Urinary bladder (tissue), 3 donors: ENCODE measurements at regions not wholly inside any gene's neighbourhood (a gene's known extent, or its start where the extent isn't known, plus 50 kb on each side); places are given as distances from the start of the nearest gene placed in this dataset.
"Not testable (repeated sequence)": the region's sequence is repeated elsewhere in the genome, so short reads cannot be mapped to it uniquely, and the experiment has no call there.

ENCODE experiments used
- DNase-seq: peaks from one replicate; pipeline ENCODE4 v3.0.0-alpha.2; 2015; ENCODE audit errors: extremely low spot score
- H3K27ac ChIP-seq: one replicate; pipeline ENCODE4 v1.5.1; 2013; ENCODE audit warnings: low read depth, mild to moderate bottlenecking, moderate library complexity
- H3K36me3 ChIP-seq: one replicate; pipeline ENCODE4 v1.6.1; 2013; ENCODE audit warnings: mild to moderate bottlenecking, moderate library complexity; ENCODE audit not compliant: insufficient read depth
- H3K4me1 ChIP-seq: one replicate; pipeline ENCODE4 v1.6.1; 2013; ENCODE audit warnings: mild to moderate bottlenecking, moderate library complexity; ENCODE audit not compliant: insufficient read depth
- H3K4me3 ChIP-seq: one replicate; pipeline ENCODE4 v1.5.1; 2013; ENCODE audit warnings: low read depth, low read length
- WGBS: extraction: QIAGEN DNeasy Blood & Tissue Kit; methylation state at CpG from one replicate; pipeline ENCODE4 v1.1.7; 2013; 5-methylcytosine and 5-hydroxymethylcytosine counted together
- donor health status: healthy with polysubstance abuse.
- donor health status: healthy.

DNA sequence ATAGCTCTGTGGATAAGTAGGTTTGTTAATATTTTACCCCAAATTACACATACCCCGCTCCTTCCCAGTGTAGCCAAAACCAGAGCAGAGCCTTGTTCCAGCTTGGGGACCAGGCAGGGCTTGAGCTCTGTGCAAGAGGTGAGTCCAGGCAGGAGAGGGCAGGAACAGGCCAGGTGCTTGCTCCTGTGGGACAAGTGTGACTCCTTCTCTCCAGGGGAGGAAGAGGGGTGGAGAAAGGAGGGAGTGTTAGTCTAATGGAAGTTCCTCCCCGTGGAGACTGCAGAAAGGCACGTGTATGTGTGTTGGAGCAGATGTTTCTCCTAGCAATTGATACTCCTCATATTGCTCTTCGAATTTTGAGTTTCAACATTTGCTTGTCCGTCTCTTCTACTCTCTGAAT lies 201.0 kb downstream of the FGF9 start:
- no peak for DNase-seq
- no peak overlapping the region for H3K27ac ChIP-seq
- 90% methylated on average over 5 of the region's 5 CpGs for WGBS

DNA sequence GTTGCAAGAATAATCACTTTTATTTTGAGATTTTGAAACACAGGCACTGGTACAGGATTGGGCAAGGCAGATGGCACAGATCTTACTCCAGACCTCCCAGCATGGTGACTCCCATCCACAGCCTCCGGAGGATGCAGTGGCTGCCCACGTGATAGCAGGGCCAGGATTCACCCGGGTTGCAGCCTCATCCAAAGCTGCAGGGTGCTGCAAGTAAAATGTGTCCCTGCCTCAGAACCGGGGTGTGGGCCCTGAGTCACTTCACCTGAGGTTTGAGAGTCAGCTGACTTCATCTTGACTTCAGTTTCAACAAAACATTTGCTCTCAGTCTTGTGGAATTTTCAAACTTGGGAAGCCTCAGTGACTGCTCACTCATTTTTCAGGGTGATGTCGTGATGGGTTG lies 201.9 kb downstream of the FGF9 start:
- no peaks in the 10 kb centered on the region for H3K36me3 ChIP-seq
- DNase-seq = no peak
- 77% methylated on average over 5 of the region's 5 CpGs for WGBS
- no peaks in the 10 kb centered on the region for H3K4me1 ChIP-seq
- no peak overlapping the region for H3K4me3 ChIP-seq
- H3K27ac ChIP-seq = no peak overlapping the region

More for the DNA sequence above, 201.0 kb downstream of the FGF9 start:
- no peaks in the 10 kb centered on the region for H3K36me3 ChIP-seq
- H3K4me1 ChIP-seq = no peaks in the 10 kb centered on the region
- no peak overlapping the region for H3K4me3 ChIP-seq

GRCh38 chr13:21875116-21875515 lies 204.2 kb downstream of the FGF9 start:
- 61% methylated on average over 9 of the region's 9 CpGs for WGBS
- H3K27ac ChIP-seq = no peak overlapping the region
- H3K4me1 ChIP-seq = no peaks in the 10 kb centered on the region
- DNase-seq = no peak
- H3K4me3 ChIP-seq = no peak overlapping the region
- no peaks in the 10 kb centered on the region for H3K36me3 ChIP-seq

DNA sequence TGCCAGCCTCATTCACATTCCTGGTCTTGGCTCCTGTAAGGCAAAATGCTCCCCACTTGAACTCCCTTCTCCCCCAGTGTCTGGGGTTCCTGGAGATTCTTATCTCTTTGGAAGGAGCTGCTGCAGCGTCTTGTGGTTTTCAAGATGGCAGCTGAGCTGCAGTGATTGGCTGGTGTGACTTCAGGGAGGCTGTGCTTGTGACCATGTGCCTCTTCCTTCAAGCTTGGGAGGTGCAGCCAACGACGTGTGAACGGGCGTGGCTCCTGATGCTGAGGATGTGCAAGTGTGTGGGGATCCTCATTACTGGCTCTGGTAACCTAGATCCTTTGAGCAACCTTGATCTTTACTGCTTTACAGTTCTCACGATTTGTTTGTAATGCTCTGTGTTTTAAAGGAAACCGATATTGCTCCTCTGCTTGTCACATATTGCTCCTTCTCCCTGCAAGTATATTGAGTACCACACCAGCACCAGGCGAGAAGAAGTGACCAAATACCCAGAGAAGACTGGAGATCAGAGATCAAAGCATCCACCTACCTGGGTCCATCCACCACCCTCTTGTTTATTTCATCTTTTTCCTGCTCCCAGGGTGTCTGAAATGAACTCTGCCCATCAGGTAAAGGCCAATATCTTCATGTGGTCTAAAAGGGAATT lies 208.5 kb downstream of the FGF9 start:
- Histone ChIP-seq H3K27ac (no peak overlapping the region), H3K4me1 (no peaks in the 10 kb centered on the region), H3K4me3 (no peak overlapping the region), H3K36me3 (no peaks in the 10 kb centered on the region)
- no peak for DNase-seq
- WGBS = 92% methylated on average over 8 of the region's 8 CpGs

DNA sequence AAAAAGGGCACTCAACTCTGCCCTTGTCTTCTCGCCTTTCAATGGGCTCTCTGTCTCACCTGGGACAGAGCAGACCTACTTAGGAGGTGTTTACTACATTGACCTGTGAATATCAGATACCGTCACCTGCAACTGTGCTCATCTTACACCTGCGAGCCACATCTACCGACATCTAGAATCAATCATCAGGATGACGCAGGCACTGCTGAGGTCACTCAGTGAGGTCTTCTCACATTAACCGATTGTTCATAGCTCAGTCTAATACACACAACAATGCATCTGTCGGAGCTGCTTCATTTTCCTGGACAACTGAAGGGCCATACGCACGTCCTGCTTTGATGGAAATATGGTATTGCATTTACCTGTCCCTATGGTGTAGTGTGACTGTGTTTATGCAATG lies 211.9 kb downstream of the FGF9 start:
- no peak overlapping the region for H3K4me3 ChIP-seq
- H3K27ac ChIP-seq = no peak overlapping the region
- WGBS = 92% methylated on average over 9 of the region's 9 CpGs
- no peaks in the 10 kb centered on the region for H3K36me3 ChIP-seq
- H3K4me1 ChIP-seq = no peaks in the 10 kb centered on the region
- DNase-seq = no peak

DNA sequence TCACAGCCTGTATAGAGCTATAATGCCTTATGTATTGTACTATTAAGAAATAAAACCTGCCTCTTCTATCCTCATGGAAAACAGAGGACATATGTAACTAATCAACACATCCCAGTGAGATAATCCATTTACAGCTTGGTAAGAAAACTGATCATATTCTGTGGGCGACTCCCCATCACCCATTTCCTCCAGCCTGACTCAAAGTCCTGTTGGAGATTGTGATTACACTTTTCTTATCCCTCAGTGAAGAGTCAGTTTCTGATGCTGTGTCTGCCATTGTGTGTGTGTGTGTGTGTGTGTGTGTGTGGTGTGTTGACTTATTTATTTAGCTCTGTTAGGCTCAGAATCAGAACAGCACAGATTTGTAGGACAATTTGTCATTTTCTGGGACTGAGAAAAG lies 212.8 kb downstream of the FGF9 start:
- 79% methylated on average over 1 of the region's 1 CpG for WGBS
- no peaks in the 10 kb centered on the region for H3K36me3 ChIP-seq
- H3K4me1 ChIP-seq = no peaks in the 10 kb centered on the region
- no peak overlapping the region for H3K4me3 ChIP-seq
- no peak for DNase-seq
- H3K27ac ChIP-seq = no peak overlapping the region

GRCh38 chr13:21884299-21884909 lies 213.5 kb downstream of the FGF9 start:
- DNase-seq = no peak
- WGBS = 27% methylated on average over 5 of the region's 5 CpGs

GRCh38 chr13:21884965-21885567 lies 214.2 kb downstream of the FGF9 start:
- no peak for DNase-seq
- 81% methylated on average over 9 of the region's 9 CpGs for WGBS

More at GRCh38 chr13:21884299-21884909, 213.5 kb downstream of the FGF9 start:
- Histone ChIP-seq H3K4me3 (no peak overlapping the region), H3K27ac (no peak overlapping the region), H3K36me3 (no peaks in the 10 kb centered on the region), H3K4me1 (no peaks in the 10 kb centered on the region)

DNA sequence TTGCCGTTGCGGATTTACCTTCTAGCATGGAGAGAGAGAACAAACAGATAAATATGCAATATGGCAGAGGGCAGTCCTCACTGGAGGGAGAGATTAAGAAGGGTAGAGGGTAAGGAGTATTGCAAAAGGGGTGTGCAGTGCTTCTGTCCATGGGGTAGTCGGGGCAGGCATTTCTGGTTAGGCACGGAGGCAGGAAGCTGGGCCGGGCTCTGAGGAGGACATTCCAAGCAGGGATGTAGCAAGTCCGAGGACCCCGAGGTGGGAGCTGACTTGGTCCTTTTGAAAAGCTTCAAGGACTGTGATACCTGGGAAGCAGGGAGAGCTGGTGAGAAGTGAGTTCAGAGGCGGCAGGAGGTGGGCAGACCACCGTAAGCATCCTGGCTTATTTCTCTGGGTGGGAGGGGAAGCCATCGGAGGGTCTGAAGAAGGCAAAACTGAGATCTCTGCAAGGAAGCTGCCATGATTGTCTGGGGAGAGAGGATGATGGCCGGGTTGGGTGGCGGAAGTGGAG lies 214.9 kb downstream of the FGF9 start:
- no peak overlapping the region for H3K27ac ChIP-seq
- DNase-seq = no peak
- H3K4me1 ChIP-seq = no peaks in the 10 kb centered on the region
- no peak overlapping the region for H3K4me3 ChIP-seq
- no peaks in the 10 kb centered on the region for H3K36me3 ChIP-seq
- 98% methylated on average over 12 of the region's 12 CpGs for WGBS

More at GRCh38 chr13:21884965-21885567, 214.2 kb downstream of the FGF9 start:
- H3K4me3 ChIP-seq = no peak overlapping the region
- H3K27ac ChIP-seq = no peak overlapping the region
- no peaks in the 10 kb centered on the region for H3K4me1 ChIP-seq
- no peaks in the 10 kb centered on the region for H3K36me3 ChIP-seq

GRCh38 chr13:21889651-21890050 lies 218.8 kb downstream of the FGF9 start:
- 81% methylated on average over 5 of the region's 5 CpGs for WGBS

GRCh38 chr13:21890220-21890619 lies 219.3 kb downstream of the FGF9 start:
- H3K4me3 ChIP-seq, DNase-seq, H3K36me3 ChIP-seq, H3K27ac ChIP-seq, H3K4me1 ChIP-seq: not testable (repeated sequence)

More at GRCh38 chr13:21889651-21890050, 218.8 kb downstream of the FGF9 start:
- no peak overlapping the region for H3K4me3 ChIP-seq
- H3K27ac ChIP-seq = no peak overlapping the region
- H3K4me1 ChIP-seq = no peaks in the 10 kb centered on the region
- DNase-seq = no peak
- H3K36me3 ChIP-seq = no peaks in the 10 kb centered on the region

DNA sequence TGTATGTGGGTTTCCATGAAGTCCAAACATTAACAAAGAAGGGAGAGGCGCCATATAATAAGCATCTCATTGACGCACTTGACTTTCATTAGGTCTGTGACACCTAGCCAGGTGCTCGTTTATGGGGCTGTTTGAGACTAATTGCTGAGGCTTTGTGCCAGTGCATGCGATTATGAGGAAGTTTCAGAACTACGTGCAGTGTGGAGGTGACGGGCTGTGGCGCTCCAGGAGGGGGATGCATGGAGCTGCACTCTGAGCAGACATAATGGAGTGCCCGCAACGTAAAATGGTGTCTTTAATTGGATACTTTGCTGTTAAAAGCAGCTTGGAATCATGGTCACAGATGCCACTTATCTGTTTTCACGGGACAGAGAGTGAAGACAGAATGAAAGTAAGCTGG lies 223.2 kb downstream of the FGF9 start:
- Histone ChIP-seq H3K27ac (no peak overlapping the region), H3K4me3 (no peak overlapping the region), H3K4me1 (no peaks in the 10 kb centered on the region), H3K36me3 (no peaks in the 10 kb centered on the region)
- 94% methylated on average over 10 of the region's 10 CpGs for WGBS
- DNase-seq = no peak

- H3K36me3 ChIP-seq = no peaks in the 10 kb centered on the region
- H3K4me1 ChIP-seq = no peaks in the 10 kb centered on the region
- no peak overlapping the region for H3K4me3 ChIP-seq
- WGBS = 80% methylated on average over 22 of the region's 22 CpGs
- DNase-seq = no peak
- no peak overlapping the region for H3K27ac ChIP-seq
These were observed 224.1 kb downstream of the FGF9 start for GRCh38 chr13:21894703-21895699.
